AG09319 (cell line): ENCODE measurements at regions not wholly inside any gene's neighbourhood (a gene's known extent, or its start where the extent isn't known, plus 50 kb on each side); places are given as distances from the start of the nearest gene placed in this dataset.

Source experiments
- DNase-seq: peaks from one replicate; pipeline ENCODE4 v3.0.0-alpha.2; 2010; ENCODE audit warnings: low read depth; ENCODE audit errors: extremely low read depth
- TF ChIP-seq, protein P1 (sequence below): IDR thresholded peaks from 2 replicates; pipeline ENCODE4 v1.5.1; 2011; ENCODE audit warnings: low read depth, mild to moderate bottlenecking, inconsistent platforms, low read length, moderate library complexity

DNA sequence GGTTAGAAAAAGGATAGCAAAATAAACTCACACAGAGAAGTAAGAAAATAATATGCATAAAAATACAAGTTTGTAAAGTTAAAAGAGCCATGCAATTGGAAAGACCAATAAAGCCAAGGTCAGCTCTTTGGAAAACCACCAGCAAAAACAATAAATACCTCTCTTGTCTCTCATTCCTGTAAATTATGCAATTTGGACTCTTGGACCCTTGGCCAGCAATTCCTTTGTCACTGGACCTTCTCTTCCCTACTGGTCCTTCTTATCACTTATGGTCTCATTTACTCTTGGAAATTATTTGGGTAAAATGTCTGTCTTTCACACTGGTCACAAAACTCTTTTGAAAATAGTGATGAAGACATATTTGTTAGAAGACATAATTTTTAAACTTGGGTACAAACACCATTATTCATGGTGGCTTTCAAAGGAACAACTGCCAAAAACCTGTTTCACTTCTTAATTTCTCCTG lies 379.5 kb downstream of the TMEM232 start:
- DNase-seq, result no peak

GRCh38 chr5:110347781-110348180 lies 378.7 kb downstream of the TMEM232 start:
- no peak for DNase-seq
- TF ChIP-seq, protein P1, sequence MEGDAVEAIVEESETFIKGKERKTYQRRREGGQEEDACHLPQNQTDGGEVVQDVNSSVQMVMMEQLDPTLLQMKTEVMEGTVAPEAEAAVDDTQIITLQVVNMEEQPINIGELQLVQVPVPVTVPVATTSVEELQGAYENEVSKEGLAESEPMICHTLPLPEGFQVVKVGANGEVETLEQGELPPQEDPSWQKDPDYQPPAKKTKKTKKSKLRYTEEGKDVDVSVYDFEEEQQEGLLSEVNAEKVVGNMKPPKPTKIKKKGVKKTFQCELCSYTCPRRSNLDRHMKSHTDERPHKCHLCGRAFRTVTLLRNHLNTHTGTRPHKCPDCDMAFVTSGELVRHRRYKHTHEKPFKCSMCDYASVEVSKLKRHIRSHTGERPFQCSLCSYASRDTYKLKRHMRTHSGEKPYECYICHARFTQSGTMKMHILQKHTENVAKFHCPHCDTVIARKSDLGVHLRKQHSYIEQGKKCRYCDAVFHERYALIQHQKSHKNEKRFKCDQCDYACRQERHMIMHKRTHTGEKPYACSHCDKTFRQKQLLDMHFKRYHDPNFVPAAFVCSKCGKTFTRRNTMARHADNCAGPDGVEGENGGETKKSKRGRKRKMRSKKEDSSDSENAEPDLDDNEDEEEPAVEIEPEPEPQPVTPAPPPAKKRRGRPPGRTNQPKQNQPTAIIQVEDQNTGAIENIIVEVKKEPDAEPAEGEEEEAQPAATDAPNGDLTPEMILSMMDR, result no peak

More for the DNA sequence above, 379.5 kb downstream of the TMEM232 start:
- TF ChIP-seq, protein P1, result no peak

- DNase-seq, result no peak
These were observed 375.0 kb downstream of the TMEM232 start for GRCh38 chr5:110351430-110351829.

GRCh38 chr5:110354311-110354710 lies 372.2 kb downstream of the TMEM232 start:
- TF ChIP-seq, protein P1, result no peak
- no peak for DNase-seq

More at GRCh38 chr5:110351430-110351829, 375.0 kb downstream of the TMEM232 start:
- TF ChIP-seq, protein P1, result no peak

- DNase-seq, result no peak
- TF ChIP-seq, protein P1, result no peak
These were observed 371.4 kb downstream of the TMEM232 start for GRCh38 chr5:110354915-110355644.

DNA sequence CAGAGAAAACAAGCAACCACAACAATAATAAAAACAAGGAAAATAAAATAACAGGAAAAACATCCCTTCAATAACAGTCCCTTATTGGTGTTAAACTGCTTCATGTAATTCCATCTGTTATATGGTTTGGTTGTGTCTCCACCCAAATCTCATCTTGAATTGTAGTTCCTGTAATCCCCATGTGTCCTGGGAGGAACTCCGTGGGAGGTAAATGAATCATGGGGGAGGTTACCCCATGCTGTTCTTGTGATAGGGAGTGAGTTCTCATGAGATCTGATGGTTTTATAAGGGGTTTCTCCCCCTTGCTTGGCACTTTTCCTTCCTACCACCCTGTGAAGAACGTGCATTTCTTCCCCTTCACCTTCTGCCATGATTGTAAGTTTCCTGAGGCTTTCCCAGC lies 369.8 kb downstream of the TMEM232 start:
- TF ChIP-seq, protein P1, result no peak
- no peak for DNase-seq

GRCh38 chr5:110359221-110359620 lies 367.2 kb downstream of the TMEM232 start:
- TF ChIP-seq, protein P1, result no peak
- DNase-seq, result no peak
